RWPE2 (cell line): ENCODE measurements at regions not wholly inside any gene's neighbourhood (a gene's known extent, or its start where the extent isn't known, plus 50 kb on each side); places are given as distances from the start of the nearest gene placed in this dataset.
"Not testable (repeated sequence)": the region's sequence is repeated elsewhere in the genome, so short reads cannot be mapped to it uniquely, and the experiment has no call there.

Experiments used
- ATAC-seq: fragments of 200-7000 bp; cut with Tn5 transposase; 3 replicates; pipeline ENCODE4 v1.9.1; 2021; ENCODE audit warnings: low read depth
- DNase-seq: peaks from one replicate; pipeline ENCODE4 v3.0.0-alpha.2; 2020; ENCODE audit warnings: low spot score
- H3K27ac ChIP-seq: fragments of 450-650 bp; 2 replicates; pipeline ENCODE4 v1.5.1; 2017; ENCODE audit warnings: mild to moderate bottlenecking; ENCODE audit not compliant: poor library complexity, severe bottlenecking
- H3K27me3 ChIP-seq: fragments of 250-450 bp; sonication (Bioruptor Pico); 2 replicates; pipeline ENCODE4 v1.5.1; 2021; ENCODE audit warnings: mild to moderate bottlenecking, moderate library complexity; ENCODE audit not compliant: insufficient read depth, poor library complexity, severe bottlenecking
- H3K36me3 ChIP-seq: fragments of 250-450 bp; sonication (Bioruptor Pico); 2 replicates; pipeline ENCODE4 v1.5.1; 2020; ENCODE audit warnings: low read depth, mild to moderate bottlenecking, moderate library complexity
- H3K4me1 ChIP-seq: fragments of 250-450 bp; sonication (Bioruptor Pico); 2 replicates; pipeline ENCODE4 v1.5.1; 2021; ENCODE audit warnings: mild to moderate bottlenecking, moderate library complexity; ENCODE audit not compliant: insufficient read depth, poor library complexity, severe bottlenecking
- H3K4me3 ChIP-seq: fragments of 250-450 bp; sonication (Bioruptor Pico); 2 replicates; pipeline ENCODE4 v1.5.1; 2021; ENCODE audit warnings: mild to moderate bottlenecking, moderate library complexity; ENCODE audit not compliant: severe bottlenecking
- H3K9me3 ChIP-seq: fragments of 250-450 bp; sonication (Bioruptor Pico); 2 replicates; pipeline ENCODE4 v1.5.1; 2021; ENCODE audit warnings: mild to moderate bottlenecking, moderate library complexity; ENCODE audit not compliant: severe bottlenecking
- CTCF ChIP-seq: fragments of 450-650 bp; IDR thresholded peaks from one replicate; pipeline ENCODE4 v1.5.1; 2017; ENCODE audit warnings: mild to moderate bottlenecking, moderate library complexity; ENCODE audit not compliant: poor library complexity, severe bottlenecking

- DNase-seq (no peak), ATAC-seq (no peak)
- no peaks in the 10 kb centered on the region for H3K36me3 ChIP-seq
- H3K27ac ChIP-seq: no peak overlapping the region
- H3K4me3 ChIP-seq: no peak overlapping the region
- H3K27me3 ChIP-seq: no peaks in the 10 kb centered on the region
- no peaks in the 10 kb centered on the region for H3K9me3 ChIP-seq
- TF ChIP-seq CTCF: no peak
- peaks cover 10% of the 10 kb centered on the region for H3K4me1 ChIP-seq
These were observed 82.1 kb upstream of the SIPA1L2 start for GRCh38 chr1:232711996-232712395.

- Histone ChIP-seq H3K4me1 (peaks cover 10% of the 10 kb centered on the region), H3K9me3 (peaks cover 1% of the 10 kb centered on the region), H3K4me3 (no peak overlapping the region), H3K27ac (no peak overlapping the region), H3K36me3 (no peaks in the 10 kb centered on the region), H3K27me3 (no peaks in the 10 kb centered on the region)
- no peak for ATAC-seq
- no peak for TF ChIP-seq CTCF
- no peak for DNase-seq
These were observed 83.9 kb upstream of the SIPA1L2 start for GRCh38 chr1:232713785-232714184.

- no peak for DNase-seq
- TF ChIP-seq CTCF: no peak
- no peak for ATAC-seq
- no peaks in the 10 kb centered on the region for H3K27me3 ChIP-seq
- H3K27ac ChIP-seq: no peak overlapping the region
- H3K4me1 ChIP-seq: no peaks in the 10 kb centered on the region
- H3K4me3 ChIP-seq: no peak overlapping the region
- peaks cover 4% of the 10 kb centered on the region for H3K9me3 ChIP-seq
- H3K36me3 ChIP-seq: no peaks in the 10 kb centered on the region
These were observed 85.2 kb upstream of the SIPA1L2 start for GRCh38 chr1:232715154-232715553.

- H3K27ac ChIP-seq, ATAC-seq, H3K36me3 ChIP-seq, DNase-seq, H3K4me3 ChIP-seq, H3K27me3 ChIP-seq, H3K4me1 ChIP-seq, H3K9me3 ChIP-seq: not testable (repeated sequence)
These were observed 87.3 kb upstream of the MAP10 start for GRCh38 chr1:232717911-232718310.

- H3K27me3 ChIP-seq: no peaks in the 10 kb centered on the region
- ATAC-seq (no peak), DNase-seq (no peak)
- TF ChIP-seq CTCF: no peak
- no peaks in the 10 kb centered on the region for H3K4me1 ChIP-seq
- peak overlapping the region; percentile 4 for H3K27ac ChIP-seq
- no peaks in the 10 kb centered on the region for H3K36me3 ChIP-seq
- H3K4me3 ChIP-seq: no peak overlapping the region
- H3K9me3 ChIP-seq: peaks cover 4% of the 10 kb centered on the region
These were observed 86.0 kb upstream of the MAP10 start for GRCh38 chr1:232718928-232719927.
